ENCODE measurements at regions not wholly inside any gene's neighbourhood (a gene's known extent, or its start where the extent isn't known, plus 50 kb on each side); places are given as distances from the start of the nearest gene placed in this dataset.

- DNase-seq, result no peak
Measured at GRCh38 chr1:79595931-79596330, 589.4 kb upstream of the ADGRL4 start.

GRCh38 chr1:79594121-79594698 is 587.7 kb upstream of the ADGRL4 start:
- no peak for DNase-seq

- no peak for DNase-seq
Measured at GRCh38 chr1:79592707-79593106, 586.2 kb upstream of the ADGRL4 start.

GRCh38 chr1:79588719-79589118 is 582.2 kb upstream of the ADGRL4 start:
- DNase-seq, result no peak

GRCh38 chr1:79587229-79587628 is 580.7 kb upstream of the ADGRL4 start:
- no peak for DNase-seq

- no peak for DNase-seq
Measured at GRCh38 chr1:79585801-79586200, 579.3 kb upstream of the ADGRL4 start.

- no peak for DNase-seq
Measured at GRCh38 chr1:79575424-79575823, 568.9 kb upstream of the ADGRL4 start.

- no peak for DNase-seq
Measured at GRCh38 chr1:79568411-79568810, 561.9 kb upstream of the ADGRL4 start.

- DNase-seq, result no peak
Measured at GRCh38 chr1:79561521-79561978, 555.0 kb upstream of the ADGRL4 start.

- no peak for DNase-seq
Measured at GRCh38 chr1:79556189-79556588, 549.7 kb upstream of the ADGRL4 start.

GRCh38 chr1:79554688-79555087 is 548.2 kb upstream of the ADGRL4 start:
- DNase-seq, result no peak

- DNase-seq, result no peak
Measured at GRCh38 chr1:79551321-79551720, 544.8 kb upstream of the ADGRL4 start.

- DNase-seq, result no peak
Measured at GRCh38 chr1:79550402-79550801, 543.9 kb upstream of the ADGRL4 start.

- no peak for DNase-seq
Measured at GRCh38 chr1:79549201-79549600, 542.7 kb upstream of the ADGRL4 start.

- DNase-seq, result no peak
Measured at GRCh38 chr1:79547514-79547913, 541.0 kb upstream of the ADGRL4 start.

GRCh38 chr1:79543394-79543793 is 536.9 kb upstream of the ADGRL4 start:
- DNase-seq, result no peak

- no peak for DNase-seq
Measured at GRCh38 chr1:79539001-79539400, 532.5 kb upstream of the ADGRL4 start.

GRCh38 chr1:79532555-79532954 is 526.0 kb upstream of the ADGRL4 start:
- no peak for DNase-seq

- DNase-seq, result no peak
Measured at GRCh38 chr1:79531790-79532189, 525.3 kb upstream of the ADGRL4 start.

- no peak for DNase-seq
Measured at GRCh38 chr1:79530476-79530875, 523.9 kb upstream of the ADGRL4 start.

GRCh38 chr1:79530055-79530454 is 523.5 kb upstream of the ADGRL4 start:
- no peak for DNase-seq

GRCh38 chr1:79524126-79524525 is 517.6 kb upstream of the ADGRL4 start:
- no peak for DNase-seq

- no peak for DNase-seq
Measured at GRCh38 chr1:79519084-79519760, 512.7 kb upstream of the ADGRL4 start.

GRCh38 chr1:79517470-79518224 is 511.1 kb upstream of the ADGRL4 start:
- DNase-seq, result no peak

Data from 8988T (cell line).